UCSD-AML1 (cell line): ENCODE measurements at regions not wholly inside any gene's neighbourhood (a gene's known extent, or its start where the extent isn't known, plus 50 kb on each side); places are given as distances from the start of the nearest gene placed in this dataset.
A peak's percentile ranks its signal among the peaks of the same experiment; 100 is the strongest.
"Not testable (repeated sequence)": the region's sequence is repeated elsewhere in the genome, so short reads cannot be mapped to it uniquely, and the experiment has no call there.

Experiments used
- DNase-seq: peaks from one replicate; lab custom pipeline; 2025; ENCODE audit not compliant: unreplicated experiment; lab: John Stamatoyannopoulos, UW

GRCh38 chr14:58752289-58752688 lies 114.5 kb downstream of the DACT1 start:
- DNase-seq: no peak

- DNase-seq: peak; percentile 20
These were observed 115.0 kb downstream of the DACT1 start for GRCh38 chr14:58752771-58753201.

- no peak for DNase-seq
These were observed 117.5 kb downstream of the DACT1 start for GRCh38 chr14:58755031-58755925.

GRCh38 chr14:58760121-58760520 lies 122.4 kb downstream of the DACT1 start:
- no peak for DNase-seq

- DNase-seq: no peak
These were observed 124.9 kb downstream of the DACT1 start for GRCh38 chr14:58762629-58763028.

- DNase-seq: no peak
These were observed 125.4 kb downstream of the DACT1 start for GRCh38 chr14:58763210-58763609.

GRCh38 chr14:58765418-58765831 lies 127.7 kb downstream of the DACT1 start:
- DNase-seq: no peak

- DNase-seq: no peak
These were observed 128.1 kb downstream of the DACT1 start for GRCh38 chr14:58765843-58766242.

GRCh38 chr14:58769011-58769643 lies 131.4 kb downstream of the DACT1 start:
- DNase-seq: no peak

- no peak for DNase-seq
These were observed 132.0 kb downstream of the DACT1 start for GRCh38 chr14:58769771-58770170.

GRCh38 chr14:58770491-58770982 lies 132.8 kb downstream of the DACT1 start:
- DNase-seq: no peak

GRCh38 chr14:58771016-58771415 lies 133.3 kb downstream of the DACT1 start:
- no peak for DNase-seq

- no peak for DNase-seq
These were observed 134.4 kb downstream of the DACT1 start for GRCh38 chr14:58772116-58772515.

- no peak for DNase-seq
These were observed 135.2 kb downstream of the DACT1 start for GRCh38 chr14:58772794-58773620.

GRCh38 chr14:58774531-58774930 lies 136.8 kb downstream of the DACT1 start:
- no peak for DNase-seq

- DNase-seq: not testable (repeated sequence)
These were observed 137.4 kb downstream of the DACT1 start for GRCh38 chr14:58775130-58775529.

GRCh38 chr14:58776516-58776915 lies 138.8 kb downstream of the DACT1 start:
- no peak for DNase-seq

- DNase-seq: no peak
These were observed 139.8 kb downstream of the DACT1 start for GRCh38 chr14:58777541-58777979.

GRCh38 chr14:58778202-58778601 lies 140.4 kb downstream of the DACT1 start:
- no peak for DNase-seq

- DNase-seq: no peak
These were observed 141.6 kb downstream of the DACT1 start for GRCh38 chr14:58779376-58779775.

- DNase-seq: no peak
These were observed 142.4 kb downstream of the DACT1 start for GRCh38 chr14:58780185-58780584.
